ENCODE measurements at regions not wholly inside any gene's neighbourhood (a gene's known extent, or its start where the extent isn't known, plus 50 kb on each side); places are given as distances from the start of the nearest gene placed in this dataset.

- no peaks in the 10 kb centered on the region for H3K9me3 Mint-ChIP-seq (ENCODE audit: unreplicated experiment)
- no peak for DNase-seq
- H3K36me3 Mint-ChIP-seq (ENCODE audit: unreplicated experiment): no peaks in the 10 kb centered on the region
- TF ChIP-seq CTCF (IDR thresholded peaks at IDR 0.05; ENCODE audit: partially characterized antibody, unreplicated experiment): no peak
- no peak overlapping the region for H3K27ac Mint-ChIP-seq (ENCODE audit: unreplicated experiment)
- H3K4me1 Mint-ChIP-seq (ENCODE audit: low read depth, unreplicated experiment): no peaks in the 10 kb centered on the region
- peaks cover 2% of the 10 kb centered on the region for H3K27me3 Mint-ChIP-seq (ENCODE audit: unreplicated experiment)
- no peak overlapping the region for H3K4me3 Mint-ChIP-seq (ENCODE audit: unreplicated experiment)
Observed at GRCh38 chr5:3027185-3027865, 275.8 kb upstream of the IRX2 start.

GRCh38 chr5:3026651-3027050 lies 275.2 kb upstream of the IRX2 start:
- Mint-ChIP-seq H3K4me3 (ENCODE audit: unreplicated experiment) (no peak overlapping the region), H3K36me3 (ENCODE audit: unreplicated experiment) (no peaks in the 10 kb centered on the region), H3K27me3 (ENCODE audit: unreplicated experiment) (peaks cover 2% of the 10 kb centered on the region), H3K9me3 (ENCODE audit: unreplicated experiment) (no peaks in the 10 kb centered on the region), H3K27ac (ENCODE audit: unreplicated experiment) (no peak overlapping the region), H3K4me1 (ENCODE audit: low read depth, unreplicated experiment) (no peaks in the 10 kb centered on the region)
- no peak for DNase-seq
- TF ChIP-seq CTCF (IDR thresholded peaks at IDR 0.05; ENCODE audit: partially characterized antibody, unreplicated experiment): no peak

GRCh38 chr5:3026099-3026498 lies 274.6 kb upstream of the IRX2 start:
- H3K27ac Mint-ChIP-seq (ENCODE audit: unreplicated experiment): no peak overlapping the region
- H3K27me3 Mint-ChIP-seq (ENCODE audit: unreplicated experiment): peaks cover 2% of the 10 kb centered on the region
- no peaks in the 10 kb centered on the region for H3K4me1 Mint-ChIP-seq (ENCODE audit: low read depth, unreplicated experiment)
- H3K9me3 Mint-ChIP-seq (ENCODE audit: unreplicated experiment): no peaks in the 10 kb centered on the region
- H3K36me3 Mint-ChIP-seq (ENCODE audit: unreplicated experiment): no peaks in the 10 kb centered on the region
- no peak for DNase-seq
- H3K4me3 Mint-ChIP-seq (ENCODE audit: unreplicated experiment): no peak overlapping the region
- no peak for TF ChIP-seq CTCF (IDR thresholded peaks at IDR 0.05; ENCODE audit: partially characterized antibody, unreplicated experiment)

GRCh38 chr5:3025392-3025791 lies 273.9 kb upstream of the IRX2 start:
- no peak for DNase-seq
- no peaks in the 10 kb centered on the region for H3K9me3 Mint-ChIP-seq (ENCODE audit: unreplicated experiment)
- no peak overlapping the region for H3K27ac Mint-ChIP-seq (ENCODE audit: unreplicated experiment)
- no peaks in the 10 kb centered on the region for H3K4me1 Mint-ChIP-seq (ENCODE audit: low read depth, unreplicated experiment)
- no peak overlapping the region for H3K4me3 Mint-ChIP-seq (ENCODE audit: unreplicated experiment)
- no peaks in the 10 kb centered on the region for H3K36me3 Mint-ChIP-seq (ENCODE audit: unreplicated experiment)
- TF ChIP-seq CTCF (IDR thresholded peaks at IDR 0.05; ENCODE audit: partially characterized antibody, unreplicated experiment): no peak
- H3K27me3 Mint-ChIP-seq (ENCODE audit: unreplicated experiment): peaks cover 2% of the 10 kb centered on the region

- Mint-ChIP-seq H3K27ac (ENCODE audit: unreplicated experiment) (no peak overlapping the region), H3K36me3 (ENCODE audit: unreplicated experiment) (no peaks in the 10 kb centered on the region), H3K27me3 (ENCODE audit: unreplicated experiment) (peaks cover 2% of the 10 kb centered on the region), H3K4me3 (ENCODE audit: unreplicated experiment) (no peak overlapping the region), H3K4me1 (ENCODE audit: low read depth, unreplicated experiment) (no peaks in the 10 kb centered on the region), H3K9me3 (ENCODE audit: unreplicated experiment) (no peaks in the 10 kb centered on the region)
- no peak for TF ChIP-seq CTCF (IDR thresholded peaks at IDR 0.05; ENCODE audit: partially characterized antibody, unreplicated experiment)
- no peak for DNase-seq
Observed at GRCh38 chr5:3024976-3025375, 273.5 kb upstream of the IRX2 start.

All from glutamatergic neuron (in vitro differentiated cells).